OCI-LY7 (cell line): ENCODE measurements at regions not wholly inside any gene's neighbourhood (a gene's known extent, or its start where the extent isn't known, plus 50 kb on each side); places are given as distances from the start of the nearest gene placed in this dataset.

Experiments
- BruUV-seq: library from RNA; stranded (reverse); fragments of 400-500 nt; replicated peaks from 2 replicates; lab custom pipeline; 2021; lab: Mats Ljungman, UMichigan
- CTCF ChIA-PET: fragments of 300-600 bp; sonication (Branson Sonifier 250); formaldehyde crosslinking; loops from one replicate; lab custom pipeline; 2022; ENCODE audit warnings: antibody characterized with exemption; ENCODE audit not compliant: unreplicated experiment; lab: Charles Lee
- POLR2A ChIA-PET: fragments of 300-600 bp; sonication (Branson Sonifier 250); formaldehyde crosslinking; loops from one replicate; lab custom pipeline; 2022; ENCODE audit warnings: antibody characterized with exemption; lab: Charles Lee
- DNase-seq: peaks from one replicate; pipeline ENCODE4 v3.0.0-alpha.2; 2015; ENCODE audit warnings: low spot score
- H2AFZ ChIP-seq: fragments of 200-600 bp; sonication (generic), shearing (Covaris generic); 2 replicates; pipeline ENCODE4 v1.6.1; 2014; ENCODE audit warnings: mild to moderate bottlenecking, antibody characterized with exemption, low read length, moderate library complexity
- H3K27ac ChIP-seq: fragments of 200-600 bp; sonication (generic); 2 replicates; pipeline ENCODE4 v1.5.1; 2014; ENCODE audit warnings: mixed run types, low read depth, mild to moderate bottlenecking, moderate library complexity, low read length, inconsistent platforms; ENCODE audit not compliant: poor library complexity, severe bottlenecking
- H3K36me3 ChIP-seq: fragments of 200-600 bp; sonication (generic); 2 replicates; pipeline ENCODE4 v1.6.1; 2014; ENCODE audit warnings: mild to moderate bottlenecking, antibody characterized with exemption, low read length, moderate library complexity, mixed read lengths; ENCODE audit not compliant: insufficient read depth
- H3K4me1 ChIP-seq: fragments of 200-600 bp; sonication (generic); 2 replicates; pipeline ENCODE4 v1.5.1; 2014; ENCODE audit warnings: mild to moderate bottlenecking, low read length; ENCODE audit not compliant: insufficient read depth, poor library complexity, severe bottlenecking
- H3K4me2 ChIP-seq: fragments of 200-600 bp; sonication (generic); 2 replicates; pipeline ENCODE4 v1.6.1; 2014; ENCODE audit warnings: mild to moderate bottlenecking, low read length
- H3K4me3 ChIP-seq: fragments of 200-600 bp; sonication (generic); 2 replicates; pipeline ENCODE4 v1.5.1; 2014; ENCODE audit warnings: mild to moderate bottlenecking, low read depth, low read length; ENCODE audit not compliant: poor library complexity, severe bottlenecking
- H3K79me2 ChIP-seq: fragments of 200-600 bp; sonication (generic); 2 replicates; pipeline ENCODE4 v1.6.1; 2016; ENCODE audit warnings: low read depth, mild to moderate bottlenecking, low read length, moderate library complexity, mixed read lengths; ENCODE audit not compliant: insufficient read depth
- H3K9me2 ChIP-seq: fragments of 200-600 bp; sonication (generic); 2 replicates; pipeline ENCODE4 v1.6.1; 2016; ENCODE audit warnings: mild to moderate bottlenecking, low read length, mixed read lengths; ENCODE audit not compliant: insufficient read depth
- H3K9me3 ChIP-seq: fragments of 200-600 bp; sonication (generic); 2 replicates; pipeline ENCODE4 v1.6.1; 2014; ENCODE audit warnings: mild to moderate bottlenecking, mixed run types, low read length, mixed read lengths
- H4K20me1 ChIP-seq: fragments of 200-600 bp; sonication (generic); 2 replicates; pipeline ENCODE4 v1.6.1; 2014; ENCODE audit warnings: mild to moderate bottlenecking, antibody characterized with exemption, low read length, moderate library complexity, mixed read lengths; ENCODE audit not compliant: insufficient read depth
- CTCF ChIP-seq: fragments of 200-600 bp; sonication (generic); conservative IDR thresholded peaks from 2 replicates; pipeline ENCODE4 v1.5.1; 2014; ENCODE audit warnings: mild to moderate bottlenecking, antibody characterized with exemption, low read length, moderate library complexity, mixed read lengths
- EZH2phosphoT487 ChIP-seq: fragments of 200-600 bp; sonication (generic); IDR thresholded peaks from 2 replicates; pipeline ENCODE4 v1.6.1; 2018; ENCODE audit warnings: low read depth, borderline replicate concordance, mild to moderate bottlenecking, mixed run types, antibody characterized with exemption, low read length, moderate library complexity, mixed read lengths
- intact Hi-C: fragments of 100-400 bp; cut with micrococcal nuclease; formaldehyde crosslinking; loops from one replicate; pipeline ENCODE4 v1.10.0; 2022; ENCODE audit not compliant: unreplicated experiment

GRCh38 chr6:40904583-40905194 lies 134.3 kb downstream of the UNC5CL start:
- DNase-seq, result no peak

GRCh38 chr6:40903456-40903855 lies 135.6 kb downstream of the UNC5CL start:
- no peaks in the 10 kb centered on the region for H3K9me3 ChIP-seq
- no peaks in the 10 kb centered on the region for H3K36me3 ChIP-seq
- POLR2A ChIA-PET, result no interaction called here
- H2AFZ ChIP-seq, result no peak overlapping the region
- BruUV-seq, result no TSS peak
- H3K4me1 ChIP-seq, result no peaks in the 10 kb centered on the region
- no peak overlapping the region for H3K4me3 ChIP-seq
- DNase-seq, result no peak
- H3K4me2 ChIP-seq, result no peak overlapping the region
- no peaks in the 10 kb centered on the region for H3K9me2 ChIP-seq
- no peaks in the 10 kb centered on the region for H3K79me2 ChIP-seq
- no peaks in the 10 kb centered on the region for H4K20me1 ChIP-seq
- H3K27ac ChIP-seq, result no peak overlapping the region
- TF ChIP-seq EZH2phosphoT487, result no peak
- TF ChIP-seq CTCF, result no peak
- CTCF ChIA-PET, result no interaction called here
- intact Hi-C loops, result no loop called here

More at GRCh38 chr6:40904583-40905194, 134.3 kb downstream of the UNC5CL start:
- no TSS peak for BruUV-seq
- H3K4me1 ChIP-seq, result no peaks in the 10 kb centered on the region
- no peaks in the 10 kb centered on the region for H4K20me1 ChIP-seq
- H2AFZ ChIP-seq, result no peak overlapping the region
- ChIA-PET CTCF (no interaction called here), POLR2A (no interaction called here)
- H3K9me3 ChIP-seq, result no peaks in the 10 kb centered on the region
- no peak overlapping the region for H3K4me2 ChIP-seq
- H3K9me2 ChIP-seq, result no peaks in the 10 kb centered on the region
- no peaks in the 10 kb centered on the region for H3K79me2 ChIP-seq
- intact Hi-C loops, result no loop called here
- H3K4me3 ChIP-seq, result no peak overlapping the region
- TF ChIP-seq CTCF (no peak), EZH2phosphoT487 (no peak)
- no peaks in the 10 kb centered on the region for H3K36me3 ChIP-seq
- no peak overlapping the region for H3K27ac ChIP-seq

GRCh38 chr6:40901322-40902055 lies 137.5 kb downstream of the UNC5CL start:
- H3K4me3 ChIP-seq, result no peak overlapping the region
- no peaks in the 10 kb centered on the region for H3K4me1 ChIP-seq
- no TSS peak for BruUV-seq
- no peaks in the 10 kb centered on the region for H4K20me1 ChIP-seq
- no peak overlapping the region for H3K27ac ChIP-seq
- H3K36me3 ChIP-seq, result no peaks in the 10 kb centered on the region
- no peak overlapping the region for H3K4me2 ChIP-seq
- no peaks in the 10 kb centered on the region for H3K9me2 ChIP-seq
- no peak overlapping the region for H2AFZ ChIP-seq
- H3K79me2 ChIP-seq, result no peaks in the 10 kb centered on the region
- ChIA-PET POLR2A (interaction anchor here (1.1 kb wide), 1 partner anchor 10 kb away, joined by 5 read pairs; no protein-coding TSS in a partner anchor), CTCF (no interaction called here)
- intact Hi-C loops, result no loop called here
- DNase-seq, result no peak
- TF ChIP-seq EZH2phosphoT487, result no peak
- TF ChIP-seq CTCF, result no peak
- no peaks in the 10 kb centered on the region for H3K9me3 ChIP-seq
